GM19025 (cell line): ENCODE measurements at regions not wholly inside any gene's neighbourhood (a gene's known extent, or its start where the extent isn't known, plus 50 kb on each side); places are given as distances from the start of the nearest gene placed in this dataset.
"Not testable (repeated sequence)": the region's sequence is repeated elsewhere in the genome, so short reads cannot be mapped to it uniquely, and the experiment has no call there.

Source experiments
- ATAC-seq: cut with Tn5 transposase; IDR thresholded peaks from one replicate; pipeline ENCODE4 v1.9.1; 2021; ENCODE audit warnings: mild to moderate bottlenecking, low read depth, moderate library complexity; ENCODE audit not compliant: unreplicated experiment

- not testable (repeated sequence) for ATAC-seq
Measured at GRCh38 chr5:167427641-167428040, 863.8 kb upstream of the WWC1 start.

- no peak for ATAC-seq
Measured at GRCh38 chr5:167440846-167441245, 850.6 kb upstream of the WWC1 start.

GRCh38 chr5:167442922-167443321 is 848.5 kb upstream of the WWC1 start:
- no peak for ATAC-seq

- no peak for ATAC-seq
Measured at GRCh38 chr5:167447466-167448375, 843.7 kb upstream of the WWC1 start.

GRCh38 chr5:167448376-167448775 is 843.1 kb upstream of the WWC1 start:
- ATAC-seq: no peak

GRCh38 chr5:167451076-167451475 is 840.4 kb upstream of the WWC1 start:
- ATAC-seq: no peak

- ATAC-seq: no peak
Measured at GRCh38 chr5:167452136-167452535, 839.3 kb upstream of the WWC1 start.

GRCh38 chr5:167453246-167454030 is 838.0 kb upstream of the WWC1 start:
- ATAC-seq: no peak

GRCh38 chr5:167458412-167458811 is 833.0 kb upstream of the WWC1 start:
- no peak for ATAC-seq

GRCh38 chr5:167460449-167461020 is 830.9 kb upstream of the WWC1 start:
- ATAC-seq: no peak

- no peak for ATAC-seq
Measured at GRCh38 chr5:167463939-167464338, 827.5 kb upstream of the WWC1 start.

GRCh38 chr5:167466992-167467391 is 824.5 kb upstream of the WWC1 start:
- no peak for ATAC-seq

- no peak for ATAC-seq
Measured at GRCh38 chr5:167472566-167473108, 818.8 kb upstream of the WWC1 start.

GRCh38 chr5:167478188-167478587 is 813.3 kb upstream of the WWC1 start:
- no peak for ATAC-seq

GRCh38 chr5:167479779-167480178 is 811.7 kb upstream of the WWC1 start:
- ATAC-seq: no peak

- no peak for ATAC-seq
Measured at GRCh38 chr5:167481345-167481744, 810.1 kb upstream of the WWC1 start.

- ATAC-seq: no peak
Measured at GRCh38 chr5:167482555-167482954, 808.9 kb upstream of the WWC1 start.

GRCh38 chr5:167485061-167485774 is 806.2 kb upstream of the WWC1 start:
- ATAC-seq: no peak

- ATAC-seq: no peak
Measured at GRCh38 chr5:167488371-167488770, 803.1 kb upstream of the WWC1 start.

- ATAC-seq: peak; percentile 63
Measured at GRCh38 chr5:167489202-167489601, 802.2 kb upstream of the WWC1 start.
